GM21786 (cell line): ENCODE measurements at regions not wholly inside any gene's neighbourhood (a gene's known extent, or its start where the extent isn't known, plus 50 kb on each side); places are given as distances from the start of the nearest gene placed in this dataset.

ENCODE experiments used
- ATAC-seq: cut with Tn5 transposase; IDR thresholded peaks from one replicate; pipeline ENCODE4 v1.9.1; 2021; ENCODE audit not compliant: unreplicated experiment

DNA sequence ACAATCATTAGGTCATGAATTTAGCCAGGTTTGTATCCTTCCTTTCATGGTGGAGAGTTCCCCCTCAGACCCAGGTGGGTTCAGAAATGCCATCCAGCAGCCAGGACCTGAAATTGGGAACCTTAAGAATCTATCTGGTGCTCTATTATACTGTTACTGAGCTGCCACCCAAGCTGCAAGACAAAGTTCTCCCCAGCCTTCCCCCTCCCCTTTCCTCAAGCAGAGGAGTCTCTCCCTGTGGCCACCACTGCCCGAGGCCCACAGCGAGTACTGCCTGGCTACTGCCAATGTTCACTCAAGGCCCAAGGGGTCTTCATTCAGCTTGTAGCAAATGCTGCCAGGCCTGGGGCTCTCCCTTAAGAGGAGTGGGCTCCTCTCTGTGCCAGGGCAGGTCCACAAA lies 133.8 kb downstream of the TMEM38B start:
- no peak for ATAC-seq

GRCh38 chr9:105828596-105829213 lies 134.4 kb downstream of the TMEM38B start:
- no peak for ATAC-seq

GRCh38 chr9:105830461-105830860 lies 136.1 kb downstream of the TMEM38B start:
- no peak for ATAC-seq

DNA sequence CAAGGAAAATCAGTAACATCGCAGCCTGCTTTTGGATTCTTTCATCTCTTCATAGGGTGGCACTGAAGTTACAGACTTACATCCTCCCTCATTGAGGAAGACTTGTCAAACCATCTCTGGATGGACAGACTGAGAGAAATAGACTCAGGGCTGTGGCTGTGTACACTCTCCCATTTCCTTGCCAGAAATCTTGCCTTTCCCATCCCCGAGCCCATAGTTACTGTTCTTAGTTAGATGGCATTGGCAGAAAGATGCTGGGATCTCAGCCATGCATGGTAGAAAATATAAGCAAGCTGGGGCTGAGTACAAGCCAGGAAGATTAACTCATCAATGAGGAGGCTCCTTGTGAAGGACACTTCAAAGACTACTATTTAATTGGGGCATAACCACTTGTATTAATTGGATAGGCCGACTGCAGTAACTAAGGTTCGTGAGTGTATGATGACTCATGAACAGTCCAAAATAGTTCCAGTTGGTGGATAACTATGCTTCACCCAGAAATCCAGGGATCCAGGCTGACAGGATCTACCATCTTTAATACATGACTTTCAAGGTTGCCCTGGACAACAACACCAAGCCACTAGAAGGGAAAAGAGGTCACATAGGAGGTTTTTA lies 137.9 kb downstream of the TMEM38B start:
- no peak for ATAC-seq

DNA sequence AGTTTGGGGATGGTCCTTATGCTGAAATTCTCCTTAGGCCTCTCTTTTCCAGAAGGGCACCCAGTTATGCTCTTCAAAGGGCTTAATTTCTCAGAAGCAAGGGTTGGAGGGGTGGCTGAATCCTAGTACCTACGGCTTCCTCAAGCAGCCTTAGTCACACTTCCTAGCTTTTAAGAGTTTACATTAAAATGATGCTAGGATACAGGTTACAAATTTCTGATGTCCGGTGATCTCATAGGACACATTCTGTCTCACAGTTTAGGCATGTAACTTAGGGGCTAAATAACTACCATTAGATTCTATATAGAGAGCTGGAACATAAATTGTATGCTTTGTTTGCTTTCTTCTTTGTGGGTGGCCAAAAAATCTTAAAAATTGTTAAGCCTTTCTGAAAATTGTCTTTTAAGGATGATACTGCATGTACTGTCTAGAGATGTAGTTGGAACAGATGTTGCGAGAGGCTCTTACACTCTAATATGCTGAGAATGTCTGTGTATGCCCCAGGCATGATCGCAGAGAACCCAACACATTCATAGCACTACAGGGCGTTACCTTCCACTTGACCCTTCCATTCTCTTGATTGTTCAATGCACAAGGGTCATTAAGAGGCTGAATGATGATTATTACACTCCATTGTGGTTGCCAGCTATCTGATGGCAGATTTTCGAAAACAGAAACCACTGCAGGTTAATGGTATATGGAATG lies 139.1 kb downstream of the TMEM38B start:
- ATAC-seq = no peak

DNA sequence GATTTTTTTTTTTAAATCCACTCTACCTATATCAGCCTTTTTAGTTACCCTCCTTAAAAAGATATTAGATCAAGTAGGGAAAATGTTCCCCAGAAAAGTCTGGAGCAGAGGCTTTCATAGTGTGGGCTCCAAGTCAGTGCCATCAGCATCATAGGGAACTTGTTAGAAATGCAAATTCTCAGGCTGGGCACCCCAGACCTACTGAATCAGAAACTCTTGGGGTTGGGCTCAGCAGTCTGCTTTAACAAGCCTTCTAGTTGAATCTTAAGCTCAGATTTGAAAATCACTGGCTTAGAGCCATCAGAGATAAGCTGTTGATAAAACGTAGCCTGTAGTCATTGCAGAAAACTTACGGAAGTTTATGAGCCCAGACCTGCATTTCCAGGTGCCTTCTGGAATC lies 140.1 kb downstream of the TMEM38B start:
- no peak for ATAC-seq

- no peak for ATAC-seq
Observed at GRCh38 chr9:105835721-105836120, 141.4 kb downstream of the TMEM38B start.

DNA sequence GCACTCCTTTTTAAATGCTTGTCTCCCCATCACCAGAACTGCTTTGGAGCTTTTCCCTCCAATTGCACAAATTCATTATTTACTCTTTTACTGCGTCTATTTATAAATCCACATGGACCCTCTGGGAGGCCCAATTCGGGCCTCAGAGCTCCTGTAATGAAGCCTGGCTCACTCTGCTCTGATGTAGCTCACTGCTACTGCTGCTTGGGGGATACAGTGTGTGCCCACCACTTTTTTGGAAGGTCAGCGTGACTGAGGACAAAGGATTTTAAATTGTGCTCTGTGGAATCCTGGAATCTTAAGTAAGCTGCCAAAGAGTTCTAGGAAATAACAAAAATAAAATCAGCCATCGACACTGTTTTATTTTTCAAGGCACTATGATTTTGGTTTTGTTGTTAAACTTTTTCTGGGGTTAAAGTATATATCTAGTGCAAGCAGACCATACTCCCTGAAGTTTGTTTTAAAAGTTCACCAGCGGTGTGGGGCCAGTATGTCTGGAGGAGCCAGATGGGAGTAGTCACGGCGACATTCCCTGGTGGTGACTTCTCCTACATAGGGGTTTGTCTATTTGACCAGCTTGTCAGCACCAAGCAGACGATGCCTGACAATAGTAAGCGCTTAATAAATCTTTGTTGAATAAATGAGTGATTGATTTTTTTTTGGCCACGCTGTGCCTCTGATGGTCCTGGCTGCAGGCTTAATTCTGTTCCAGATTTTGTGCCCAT lies 142.8 kb downstream of the TMEM38B start:
- ATAC-seq = no peak

DNA sequence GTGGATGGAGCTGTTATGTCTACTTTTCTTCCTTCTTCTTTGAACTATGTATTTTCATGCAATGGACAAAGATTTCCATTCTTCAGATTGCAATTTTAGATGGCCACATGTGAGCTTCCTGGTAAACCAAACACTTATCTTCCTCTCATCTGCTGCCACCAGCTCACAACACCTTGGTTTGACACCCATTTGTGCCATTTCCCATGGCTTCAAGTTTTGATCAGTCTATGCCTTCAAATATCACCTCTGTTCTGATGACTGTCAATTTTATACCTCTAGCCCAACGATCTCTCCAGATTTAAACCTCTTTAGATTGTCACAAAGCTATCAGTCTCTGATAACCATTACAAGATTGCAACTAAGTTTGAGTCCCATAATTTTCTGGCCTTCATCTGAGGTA lies 147.2 kb downstream of the TMEM38B start:
- no peak for ATAC-seq

GRCh38 chr9:105842023-105842644 lies 147.8 kb downstream of the TMEM38B start:
- ATAC-seq = no peak

DNA sequence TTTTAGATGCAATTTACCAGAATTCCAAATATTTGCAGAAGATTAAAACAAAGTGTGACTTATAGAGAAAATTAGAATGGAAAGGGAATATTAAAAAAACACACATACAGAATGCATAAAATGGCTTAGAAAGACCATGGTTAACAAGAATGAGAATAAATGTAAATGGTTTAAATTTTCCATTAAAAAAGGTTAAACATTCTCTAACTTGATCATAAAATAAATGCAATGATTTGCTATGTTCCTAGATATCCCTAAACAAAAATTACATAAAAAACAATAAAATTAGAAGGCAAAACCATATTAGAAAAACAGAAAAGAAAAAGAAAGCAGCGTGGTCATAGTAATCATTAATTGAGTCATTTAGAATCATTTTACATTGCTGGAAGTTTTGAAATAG lies 152.5 kb downstream of the TMEM38B start:
- no peak for ATAC-seq

GRCh38 chr9:105850852-105851500 lies 156.6 kb downstream of the TMEM38B start:
- no peak for ATAC-seq

DNA sequence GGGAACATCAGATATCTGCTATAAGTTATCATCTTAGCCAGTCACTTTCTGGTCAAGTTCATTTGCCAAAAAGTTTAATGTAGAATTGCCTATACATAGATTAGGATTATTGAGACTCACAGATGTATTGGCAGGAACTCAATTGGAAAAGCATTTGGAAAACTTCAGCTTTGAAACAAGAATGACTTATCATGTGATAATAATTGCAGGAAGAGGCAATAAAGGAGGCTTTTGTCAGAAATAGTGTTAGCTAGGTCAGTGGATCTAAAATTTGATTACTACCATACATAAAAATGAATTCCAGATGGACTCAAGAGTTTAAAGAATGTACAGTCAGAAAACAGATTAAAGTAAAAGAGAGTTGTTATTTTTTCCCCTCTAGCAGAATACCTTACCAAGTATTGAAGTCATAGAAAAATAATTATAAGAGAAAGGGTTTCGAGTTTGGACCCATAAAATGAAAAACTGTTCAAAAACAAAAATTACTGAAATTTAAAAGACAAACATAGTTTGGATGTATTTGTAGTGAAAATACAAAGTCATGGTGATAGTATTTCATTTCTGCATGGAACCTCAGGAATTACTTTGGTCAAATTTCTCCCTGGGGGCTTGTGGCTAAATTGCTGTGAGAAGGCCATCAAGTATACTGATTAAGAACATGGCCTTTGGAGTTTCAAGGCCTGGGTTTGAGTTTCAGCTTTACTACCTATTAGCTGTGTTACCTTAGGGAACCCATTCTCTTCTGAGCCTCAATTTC lies 159.9 kb downstream of the TMEM38B start:
- no peak for ATAC-seq

GRCh38 chr9:105854783-105855724 lies 160.7 kb downstream of the TMEM38B start:
- ATAC-seq = no peak

GRCh38 chr9:105855987-105856386 lies 161.6 kb downstream of the TMEM38B start:
- no peak for ATAC-seq

DNA sequence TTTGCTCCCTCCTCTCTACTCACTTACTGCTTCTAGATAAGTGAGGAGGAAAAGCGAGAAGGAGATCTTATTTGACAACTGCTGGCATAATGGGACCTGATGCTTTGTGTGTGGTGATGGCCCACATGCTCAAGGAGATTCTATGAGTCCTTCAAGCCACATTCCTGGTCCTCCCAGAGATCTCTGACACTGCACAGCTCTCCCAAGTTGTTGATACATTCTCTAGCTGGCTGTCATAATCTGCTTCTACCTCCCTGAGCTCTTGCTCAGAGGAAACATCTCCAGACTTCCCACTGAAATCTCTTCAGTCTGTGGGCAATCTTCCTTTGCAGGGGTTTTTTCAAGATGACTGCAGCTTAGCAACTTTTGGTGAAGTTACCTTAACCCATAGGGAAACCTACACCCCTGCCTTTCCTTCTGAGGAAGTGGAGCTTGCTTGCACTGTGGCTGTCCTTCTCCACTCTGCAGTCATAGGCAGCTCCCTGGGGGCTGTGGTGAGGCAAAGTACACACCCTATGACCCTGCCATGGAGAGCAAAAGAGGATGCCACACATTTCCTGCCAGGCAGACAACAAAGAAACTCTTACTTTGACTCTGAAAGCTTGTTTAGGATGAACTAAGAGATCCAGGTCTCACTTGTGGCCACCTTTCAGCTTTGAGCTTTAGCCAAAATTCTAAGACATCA lies 163.8 kb downstream of the TMEM38B start:
- no peak for ATAC-seq

GRCh38 chr9:105858877-105859276 lies 164.5 kb downstream of the TMEM38B start:
- no peak for ATAC-seq

DNA sequence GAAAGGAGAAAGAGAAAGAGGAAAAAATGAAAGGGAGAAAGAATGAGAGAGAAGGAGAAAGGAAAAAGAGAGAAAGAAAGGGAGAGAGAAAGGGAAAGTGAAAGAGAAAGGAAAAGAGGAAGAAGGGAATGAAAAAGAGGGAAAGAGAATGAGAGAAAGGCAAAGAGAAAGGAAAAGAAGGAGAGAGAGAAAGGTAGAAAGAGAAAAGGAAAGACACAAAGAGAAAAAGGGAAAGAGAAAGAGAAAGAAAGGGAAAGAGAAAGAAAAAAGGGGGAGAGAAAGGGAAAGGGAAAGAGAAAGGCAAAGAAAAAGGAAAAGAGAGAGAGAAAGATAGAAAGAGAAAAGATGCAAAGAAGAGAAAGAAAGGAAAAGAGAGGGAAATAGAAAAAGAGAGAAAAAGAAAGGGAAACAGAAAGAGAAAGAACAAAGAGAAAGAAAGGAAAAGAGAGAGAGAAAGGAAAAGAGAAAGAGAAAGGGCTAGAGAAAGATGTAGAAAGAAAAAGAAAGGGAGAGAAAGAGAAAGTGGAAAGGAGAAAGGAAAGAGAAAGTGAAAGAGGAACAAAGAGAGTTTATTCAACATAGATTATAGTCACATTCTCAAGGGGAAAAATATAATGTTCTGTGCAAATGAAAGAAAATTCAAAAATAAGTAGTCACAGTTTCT lies 165.2 kb downstream of the TMEM38B start:
- no peak for ATAC-seq
